Thyroid gland (tissue), 4 donors: ENCODE measurements at regions not wholly inside any gene's neighbourhood (a gene's known extent, or its start where the extent isn't known, plus 50 kb on each side); places are given as distances from the start of the nearest gene placed in this dataset.
A peak's percentile ranks its signal among the peaks of the same experiment; 100 is the strongest.

Experiments used
- DNase-seq, 2 donors: peaks; one replicate each; pipeline ENCODE4 v3.0.0-alpha.2; 2019
- H3K27ac ChIP-seq, 3 donors: fragments of 200-600 bp; sonication (generic); 1 replicate in 2 of 3; 2 replicates in 1 of 3; pipeline ENCODE4 v1.5.1; 2016 to 2019; ENCODE audit warnings: mild to moderate bottlenecking in 1 of 3, moderate library complexity in 1 of 3
- H3K27me3 ChIP-seq: fragments of 200-600 bp; sonication (generic); one replicate; pipeline ENCODE4 v1.5.1; 2019
- H3K36me3 ChIP-seq, 2 donors: fragments of 200-600 bp; sonication (generic); one replicate each; pipeline ENCODE4 v1.5.1; 2016 to 2019
- H3K4me1 ChIP-seq, 2 donors: fragments of 200-600 bp; sonication (generic); one replicate each; pipeline ENCODE4 v1.5.1; 2017 to 2019
- H3K4me3 ChIP-seq, 3 donors: fragments of 200-600 bp; sonication (generic); replicated peaks in 1 of 3; 1 replicate in 2 of 3; 2 replicates in 1 of 3; pipeline ENCODE4 v1.5.1; 2016; ENCODE audit warnings: mild to moderate bottlenecking in 1 of 3
- H3K9me3 ChIP-seq: fragments of 200-600 bp; sonication (generic); one replicate; pipeline ENCODE4 v1.5.1; 2017
- POLR2A ChIP-seq, 2 donors: fragments of 450-650 bp; IDR thresholded peaks; one replicate each; pipeline ENCODE4 v1.6.1; 2017; ENCODE audit warnings: antibody characterized with exemption in 2 of 2, mild to moderate bottlenecking in 2 of 2, moderate library complexity in 1 of 2
- WGBS, 2 donors: methylation state at CpG; one replicate each; pipeline ENCODE4 v1.1.5; 2017; 5-methylcytosine and 5-hydroxymethylcytosine counted together
- intact Hi-C: fragments of 100-400 bp; cut with DNase I; formaldehyde crosslinking; loops from one replicate; pipeline ENCODE4 v1.15.1; 2023
- TF ChIP-seq, protein P1 (sequence below), 6 experiments: fragments of 200-600 bp in 3 of 6; fragments of 450-650 bp in 3 of 6; sonication (generic) in 3 of 6; IDR thresholded peaks; one replicate each; pipeline ENCODE4 v1.5.1; 2016 to 2019; ENCODE audit warnings: antibody characterized with exemption in 6 of 6, mild to moderate bottlenecking in 2 of 6, inconsistent platforms in 1 of 6, moderate library complexity in 1 of 6

DNA sequence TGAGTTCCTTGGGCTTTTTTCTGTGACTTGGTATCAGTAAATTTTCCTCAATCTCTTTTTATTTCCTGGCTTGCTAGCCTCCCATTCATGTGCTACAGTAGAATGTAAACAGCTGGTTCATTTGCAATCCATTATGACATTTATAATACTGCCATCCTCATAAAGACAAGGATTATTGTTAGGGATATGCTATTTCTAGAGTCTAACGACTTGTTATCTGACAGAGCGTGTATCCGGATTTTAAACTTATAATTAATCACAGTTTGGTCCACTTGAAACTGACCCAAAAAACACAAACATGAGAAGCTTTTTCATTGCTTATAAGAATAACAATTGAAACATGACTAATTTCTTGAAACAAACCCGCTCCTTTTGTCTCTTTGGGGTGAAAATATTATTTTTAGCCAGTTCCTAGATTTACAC, 585.8 kb downstream of the TLE4 start:
- DNase-seq: no peak
- H3K4me1 ChIP-seq: no peaks in the 10 kb centered on the region
- no peak overlapping the region for H3K27ac ChIP-seq
- TF ChIP-seq, protein P1, sequence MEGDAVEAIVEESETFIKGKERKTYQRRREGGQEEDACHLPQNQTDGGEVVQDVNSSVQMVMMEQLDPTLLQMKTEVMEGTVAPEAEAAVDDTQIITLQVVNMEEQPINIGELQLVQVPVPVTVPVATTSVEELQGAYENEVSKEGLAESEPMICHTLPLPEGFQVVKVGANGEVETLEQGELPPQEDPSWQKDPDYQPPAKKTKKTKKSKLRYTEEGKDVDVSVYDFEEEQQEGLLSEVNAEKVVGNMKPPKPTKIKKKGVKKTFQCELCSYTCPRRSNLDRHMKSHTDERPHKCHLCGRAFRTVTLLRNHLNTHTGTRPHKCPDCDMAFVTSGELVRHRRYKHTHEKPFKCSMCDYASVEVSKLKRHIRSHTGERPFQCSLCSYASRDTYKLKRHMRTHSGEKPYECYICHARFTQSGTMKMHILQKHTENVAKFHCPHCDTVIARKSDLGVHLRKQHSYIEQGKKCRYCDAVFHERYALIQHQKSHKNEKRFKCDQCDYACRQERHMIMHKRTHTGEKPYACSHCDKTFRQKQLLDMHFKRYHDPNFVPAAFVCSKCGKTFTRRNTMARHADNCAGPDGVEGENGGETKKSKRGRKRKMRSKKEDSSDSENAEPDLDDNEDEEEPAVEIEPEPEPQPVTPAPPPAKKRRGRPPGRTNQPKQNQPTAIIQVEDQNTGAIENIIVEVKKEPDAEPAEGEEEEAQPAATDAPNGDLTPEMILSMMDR (IDR thresholded peaks at IDR 0.05): no peak
- TF ChIP-seq POLR2A (IDR thresholded peaks at IDR 0.05): no peak
- H3K27me3 ChIP-seq: no peaks in the 10 kb centered on the region
- no peaks in the 10 kb centered on the region for H3K36me3 ChIP-seq
- 58 to 71% methylated on average over 4 of the region's 4 CpGs for WGBS, 2 donors
- no peaks in the 10 kb centered on the region for H3K9me3 ChIP-seq
- intact Hi-C loops: no loop called here
- H3K4me3 ChIP-seq: no peak overlapping the region

- Histone ChIP-seq H3K4me1 (no peaks in the 10 kb centered on the region), H3K27me3 (no peaks in the 10 kb centered on the region), H3K36me3 (no peaks in the 10 kb centered on the region), H3K9me3 (no peaks in the 10 kb centered on the region), H3K27ac (no peak overlapping the region), H3K4me3 (no peak overlapping the region)
- intact Hi-C loops: no loop called here
- TF ChIP-seq POLR2A (IDR thresholded peaks at IDR 0.05): no peak
- TF ChIP-seq, protein P1 (IDR thresholded peaks at IDR 0.05): no peak
- DNase-seq: no peak
- 80 to 82% methylated on average over 2 of the region's 2 CpGs for WGBS, 2 donors
Observed at GRCh38 chr9:80156756-80157472, 585.1 kb downstream of the TLE4 start.

DNA sequence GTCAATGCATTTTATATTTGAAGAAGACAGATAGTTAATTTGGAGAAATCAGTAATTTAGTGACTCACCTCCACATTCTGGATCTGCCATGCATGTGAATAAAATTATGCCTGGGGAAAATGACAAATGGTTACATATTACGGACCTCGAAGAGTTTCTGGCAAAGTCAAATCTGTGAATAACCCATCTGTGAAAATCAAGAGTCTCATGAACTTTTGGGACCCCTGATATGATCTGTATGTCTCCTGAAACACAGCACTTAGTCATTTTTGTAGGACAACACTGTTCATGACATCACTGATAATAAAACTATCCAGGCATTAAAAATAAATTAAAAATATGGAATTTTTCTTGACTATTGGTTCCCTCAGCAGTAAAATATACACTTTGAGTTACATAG, 584.5 kb downstream of the TLE4 start:
- Histone ChIP-seq H3K4me1 (no peaks in the 10 kb centered on the region), H3K27ac (no peak overlapping the region), H3K4me3 (no peak overlapping the region), H3K9me3 (no peaks in the 10 kb centered on the region), H3K36me3 (no peaks in the 10 kb centered on the region), H3K27me3 (no peaks in the 10 kb centered on the region)
- TF ChIP-seq, protein P1 (IDR thresholded peaks at IDR 0.05): no peak
- TF ChIP-seq POLR2A (IDR thresholded peaks at IDR 0.05): no peak
- WGBS, 2 donors: 89 to 91% methylated on average over 2 of the region's 2 CpGs
- intact Hi-C loops: no loop called here
- no peak for DNase-seq

DNA sequence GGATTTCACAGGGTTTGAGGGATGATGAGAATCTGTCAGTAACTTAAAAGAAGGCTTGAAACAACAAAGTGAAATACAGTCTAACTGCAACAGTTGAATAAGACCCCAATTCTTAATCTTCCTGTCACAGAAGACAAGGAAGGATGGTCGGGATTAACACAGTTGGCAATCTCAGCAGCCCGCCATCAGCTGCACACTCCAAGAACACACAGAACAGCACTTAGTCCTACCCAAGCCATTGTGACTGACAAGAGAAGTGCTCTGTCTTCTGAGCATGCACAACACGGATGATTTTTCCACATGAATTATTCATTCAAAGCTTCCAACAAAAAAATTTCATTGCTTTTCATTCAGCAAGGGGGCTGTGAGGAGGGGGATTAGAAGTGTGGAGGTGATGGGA, 576.1 kb downstream of the TLE4 start:
- Histone ChIP-seq H3K4me3 (no peak overlapping the region), H3K9me3 (no peaks in the 10 kb centered on the region), H3K27me3 (no peaks in the 10 kb centered on the region), H3K4me1 (no peaks in the 10 kb centered on the region), H3K27ac (no peak overlapping the region), H3K36me3 (no peaks in the 10 kb centered on the region)
- intact Hi-C loops: no loop called here
- DNase-seq: no peak
- TF ChIP-seq POLR2A (IDR thresholded peaks at IDR 0.05): no peak
- TF ChIP-seq, protein P1 (IDR thresholded peaks at IDR 0.05): no peak
- WGBS, 2 donors: 61 to 63% methylated on average over 3 of the region's 3 CpGs

DNA sequence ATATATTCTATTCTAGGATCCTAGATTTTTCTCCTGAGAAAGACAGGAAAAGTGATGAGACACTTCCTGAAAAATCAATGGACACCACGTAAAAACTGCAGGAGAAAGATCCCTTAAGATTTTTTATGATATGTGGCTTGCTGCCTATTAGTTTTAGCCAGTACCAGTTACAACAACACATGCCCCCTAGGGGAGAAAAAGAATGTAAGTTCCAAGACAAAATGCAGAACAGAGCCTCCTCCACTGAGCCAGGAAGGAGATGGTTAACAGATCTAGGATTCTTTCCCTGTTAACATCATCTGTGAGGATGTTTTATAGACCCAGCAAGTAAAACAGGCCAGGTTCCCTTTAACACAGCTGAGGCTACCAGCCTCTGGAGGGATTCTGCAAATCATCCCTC, 574.7 kb downstream of the TLE4 start:
- Histone ChIP-seq H3K36me3 (no peaks in the 10 kb centered on the region), H3K9me3 (no peaks in the 10 kb centered on the region)
- WGBS, 2 donors: 46 to 49% methylated on average over 1 of the region's 1 CpG

More for the DNA sequence above, 574.7 kb downstream of the TLE4 start:
- TF ChIP-seq, protein P1 (IDR thresholded peaks at IDR 0.05): peak in 1 of 6 experiments; percentile 12
- TF ChIP-seq POLR2A (IDR thresholded peaks at IDR 0.05): no peak
- intact Hi-C loops: no loop called here
- Histone ChIP-seq H3K27ac (no peak overlapping the region), H3K4me3 (no peak overlapping the region), H3K4me1 (no peaks in the 10 kb centered on the region), H3K27me3 (no peaks in the 10 kb centered on the region)
- DNase-seq: no peak
